H1 (cell line): ENCODE measurements at regions not wholly inside any gene's neighbourhood (a gene's known extent, or its start where the extent isn't known, plus 50 kb on each side); places are given as distances from the start of the nearest gene placed in this dataset.

ENCODE experiments used
- CTCF ChIA-PET: fragments of 300-600 bp; sonication (Branson Sonifier 250); formaldehyde crosslinking; loops from one replicate; lab custom pipeline; 2021; ENCODE audit not compliant: partially characterized antibody; lab: Charles Lee
- POLR2A ChIA-PET: fragments of 300-600 bp; sonication (Branson Sonifier 250); formaldehyde crosslinking; loops from one replicate; lab custom pipeline; 2021; ENCODE audit warnings: inconsistent platforms; ENCODE audit not compliant: partially characterized antibody; lab: Charles Lee
- DNase-seq, 2 experiments: peaks; one replicate each; pipeline versions ENCODE4 v3.0.0 to v3.0.0-alpha.2; 2010 to 2022; ENCODE audit warnings: low spot score in 2 of 2, low read depth in 1 of 2, mixed read lengths in 1 of 2
- FAIRE-seq: peaks from 2 replicates; lab custom pipeline; 2011; peaks lifted over from hg19 to GRCh38; lab: Jason Lieb, UNC
- H2AFZ ChIP-seq: 2 replicates; pipeline ENCODE4 v1.8.1; 2012; ENCODE audit warnings: low read length, inconsistent platforms
- H2AK5ac ChIP-seq: 2 replicates; pipeline ENCODE4 v1.6.1; 2013; ENCODE audit warnings: low read depth, low read length
- H2BK120ac ChIP-seq: replicated peaks from 2 replicates; pipeline ENCODE3; 2013; ENCODE audit warnings: low read depth, low read length, inconsistent platforms
- H2BK12ac ChIP-seq: 2 replicates; pipeline ENCODE4 v1.6.1; 2013; ENCODE audit warnings: low read depth, low read length
- H2BK15ac ChIP-seq: 2 replicates; pipeline ENCODE4 v1.6.1; 2013; ENCODE audit warnings: low read length
- H2BK20ac ChIP-seq: 2 replicates; pipeline ENCODE4 v1.6.1; 2013; ENCODE audit warnings: low read length
- H2BK5ac ChIP-seq: 2 replicates; pipeline ENCODE4 v1.6.1; 2013; ENCODE audit warnings: low read depth, low read length
- H3K14ac ChIP-seq: 2 replicates; pipeline ENCODE4 v1.6.1; 2013; ENCODE audit warnings: inconsistent platforms; ENCODE audit not compliant: insufficient read length
- H3K18ac ChIP-seq: 2 replicates; pipeline ENCODE4 v1.6.1; 2013; ENCODE audit warnings: low read length; ENCODE audit errors: extremely low read depth
- H3K23ac ChIP-seq: 2 replicates; pipeline ENCODE4 v1.6.1; 2013; ENCODE audit warnings: inconsistent platforms; ENCODE audit not compliant: insufficient read length
- H3K23me2 ChIP-seq: 2 replicates; pipeline ENCODE4 v1.6.1; 2013; ENCODE audit warnings: low read depth, low read length
- H3K27ac ChIP-seq: 2 replicates; pipeline ENCODE4 v1.6.1; 2011; ENCODE audit warnings: low read depth, low read length, inconsistent platforms
- H3K27me3 ChIP-seq, 4 experiments: replicated peaks in 1 of 4; 1 replicate in 1 of 4; 2 replicates in 3 of 4; pipeline versions ENCODE4 v1.6.1 to v1.8.1; 2011 to 2013; ENCODE audit warnings: low read length in 3 of 4, mild to moderate bottlenecking in 3 of 4, inconsistent platforms in 2 of 4, mixed read lengths in 2 of 4, moderate library complexity in 1 of 4; ENCODE audit not compliant: control insufficient read depth in 3 of 4, insufficient read depth in 3 of 4; ENCODE audit errors: extremely low read depth in 1 of 4
- H3K36me3 ChIP-seq, 4 experiments: 2 replicates each; pipeline versions ENCODE4 v1.6.1 to v1.8.1; 2011 to 2013; ENCODE audit warnings: mild to moderate bottlenecking in 4 of 4, low read length in 3 of 4, moderate library complexity in 2 of 4, control low read depth in 1 of 4, inconsistent platforms in 1 of 4; ENCODE audit not compliant: insufficient read depth in 4 of 4, control insufficient read depth in 2 of 4
- H3K4ac ChIP-seq: replicated peaks from 2 replicates; pipeline ENCODE3; 2013; ENCODE audit warnings: low read length, low read depth, mixed read lengths, inconsistent platforms; ENCODE audit not compliant: insufficient read length
- H3K4me1 ChIP-seq, 4 experiments: replicated peaks in 1 of 4; 1 replicate in 1 of 4; 2 replicates in 3 of 4; pipeline versions ENCODE4 v1.6.1 to v1.8.1; 2011 to 2013; ENCODE audit warnings: low read length in 3 of 4, inconsistent platforms in 2 of 4, mixed read lengths in 1 of 4; ENCODE audit not compliant: insufficient read depth in 4 of 4, control insufficient read depth in 3 of 4
- H3K4me2 ChIP-seq, 2 experiments: 2 replicates each; pipeline versions ENCODE4 v1.6.1 to v1.8.1; 2011 to 2013; ENCODE audit warnings: low read depth in 2 of 2, low read length in 2 of 2, control low read depth in 1 of 2, inconsistent platforms in 1 of 2, mild to moderate bottlenecking in 1 of 2; ENCODE audit not compliant: insufficient read depth in 1 of 2
- H3K4me3 ChIP-seq, 4 experiments: fragments of 200-600, 300-600 bp in 1 of 4; sonication (generic), shearing (Covaris generic), sonication (Bioruptor Twin) in 1 of 4; 2 replicates each; pipeline versions ENCODE4 v1.5.1 to v1.8.1; 2011 to 2016; ENCODE audit warnings: low read length in 4 of 4, low read depth in 3 of 4, control low read depth in 2 of 4, inconsistent platforms in 2 of 4, mild to moderate bottlenecking in 2 of 4, mixed read lengths in 1 of 4, moderate library complexity in 1 of 4; ENCODE audit not compliant: insufficient read depth in 2 of 4; ENCODE audit errors: extremely low read depth in 1 of 4
- H3K56ac ChIP-seq: replicated peaks from 2 replicates; pipeline ENCODE3; 2013; ENCODE audit warnings: low read depth, mild to moderate bottlenecking, mixed read lengths, low read length, inconsistent platforms; ENCODE audit not compliant: insufficient read length
- H3K79me1 ChIP-seq: 2 replicates; pipeline ENCODE4 v1.6.1; 2013; ENCODE audit warnings: low read depth, low read length, control low read depth
- H3K79me2 ChIP-seq, 2 experiments: 2 replicates each; pipeline versions ENCODE4 v1.6.1 to v1.8.1; 2012 to 2013; ENCODE audit warnings: low read length in 2 of 2, mild to moderate bottlenecking in 2 of 2, inconsistent platforms in 1 of 2; ENCODE audit not compliant: insufficient read depth in 2 of 2, control insufficient read depth in 1 of 2
- H3K9ac ChIP-seq, 4 experiments: replicated peaks in 1 of 4; 1 replicate in 1 of 4; 2 replicates in 3 of 4; pipeline versions ENCODE4 v1.6.1 to v1.8.1; 2011 to 2013; ENCODE audit warnings: low read depth in 3 of 4, low read length in 3 of 4, control low read depth in 2 of 4, mild to moderate bottlenecking in 2 of 4, moderate library complexity in 2 of 4, inconsistent platforms in 1 of 4; ENCODE audit errors: extremely low read depth in 1 of 4
- H3K9me3 ChIP-seq, 2 experiments: 2 replicates each; pipeline versions ENCODE4 v1.6.1 to v1.8.1; 2012 to 2013; ENCODE audit warnings: mild to moderate bottlenecking in 2 of 2, moderate library complexity in 2 of 2, control low read depth in 1 of 2, inconsistent platforms in 1 of 2, low read depth in 1 of 2, low read length in 1 of 2, mixed read lengths in 1 of 2; ENCODE audit not compliant: insufficient read depth in 2 of 2
- H4K20me1 ChIP-seq, 2 experiments: replicated peaks in 1 of 2; 2 replicates each; pipeline versions ENCODE3 to v1.8.1; 2011 to 2013; ENCODE audit warnings: inconsistent platforms in 2 of 2, low read length in 2 of 2, mild to moderate bottlenecking in 1 of 2; ENCODE audit not compliant: insufficient read depth in 2 of 2, control insufficient read depth in 1 of 2
- H4K5ac ChIP-seq: 2 replicates; pipeline ENCODE4 v1.6.1; 2013; ENCODE audit warnings: low read length, low read depth, mixed read lengths, inconsistent platforms; ENCODE audit not compliant: insufficient read length
- H4K8ac ChIP-seq: 2 replicates; pipeline ENCODE4 v1.8.0; 2013; ENCODE audit warnings: mild to moderate bottlenecking, moderate library complexity, low read length, inconsistent platforms; ENCODE audit not compliant: insufficient read depth; ENCODE audit errors: extremely low read depth
- H4K91ac ChIP-seq: replicated peaks from 2 replicates; pipeline ENCODE3; 2013; ENCODE audit warnings: low read length, mixed read lengths, inconsistent platforms; ENCODE audit not compliant: insufficient read length
- CEBPB ChIP-seq: IDR thresholded peaks from 2 replicates; pipeline ENCODE4 v1.6.1; 2012; ENCODE audit warnings: low read depth, low read length
- EGR1 ChIP-seq: IDR thresholded peaks from 2 replicates; pipeline ENCODE4 v1.6.1; 2011; ENCODE audit warnings: low read depth, low read length, borderline replicate concordance
- WGBS, 2 experiments: shearing (Covaris generic) in 1 of 2; methylation state at CpG; one replicate each; pipeline versions ENCODE4 v1.1.6 to v1.1.7; 2013 to 2015; ENCODE audit warnings: low lambda C conversion rate in 2 of 2, mixed read lengths in 2 of 2, inconsistent platforms in 1 of 2, low coverage in 1 of 2, missing lambda C conversion rate in 1 of 2; ENCODE audit not compliant: insufficient replicate concordance in 2 of 2, insufficient coverage in 1 of 2, insufficient read length in 1 of 2; ENCODE audit errors: extremely low coverage in 1 of 2, missing lambda C conversion rate in 1 of 2; 5-methylcytosine and 5-hydroxymethylcytosine counted together

- TF ChIP-seq EGR1 (no peak), CEBPB (peak; percentile 59; the same call in 1 of the 2 replicates)
- no peaks in the 10 kb centered on the region for H4K20me1 ChIP-seq
- FAIRE-seq = no peak
- no peak overlapping the region for H2AFZ ChIP-seq
- H3K4me3 ChIP-seq = no peak overlapping the region
- no peak overlapping the region for H3K23ac ChIP-seq
- no peak overlapping the region for H2BK120ac ChIP-seq
- H3K36me3 ChIP-seq = no peaks in the 10 kb centered on the region
- H3K56ac ChIP-seq = no peak overlapping the region
- H2BK12ac ChIP-seq = no peak overlapping the region
- H3K27me3 ChIP-seq = no peaks in the 10 kb centered on the region
- no peaks in the 10 kb centered on the region for H3K79me1 ChIP-seq
- H3K27ac ChIP-seq = no peak overlapping the region
- no peaks in the 10 kb centered on the region for H3K23me2 ChIP-seq
- H3K9ac ChIP-seq = no peak overlapping the region
- 0 out of 2 replicates have a peak overlapping the region, but pooled peaks have one; percentile 5 for H2BK15ac ChIP-seq
- WGBS, 2 experiments = 86% methylated on average over 2 of the region's 2 CpGs; no CpG with 5 or more reads in 1 of the 2 experiments
- ChIA-PET CTCF (interaction anchor here (0.5 to 3.2 kb wide), 9 partner anchors 9 to 175 kb away, joined by 3 to 16 read pairs (median 4); no protein-coding TSS in a partner anchor), POLR2A (no interaction called here)
- no peak overlapping the region for H3K14ac ChIP-seq
- DNase-seq = no peak
- no peak overlapping the region for H2AK5ac ChIP-seq
- H3K79me2 ChIP-seq = no peaks in the 10 kb centered on the region
- H3K18ac ChIP-seq = no peak overlapping the region
- no peak overlapping the region for H2BK5ac ChIP-seq
- H2BK20ac ChIP-seq = no peak overlapping the region
- no peak overlapping the region for H4K5ac ChIP-seq
- peak overlapping the region; percentile 14 for H4K91ac ChIP-seq
- no peak overlapping the region for H4K8ac ChIP-seq
- H3K4ac ChIP-seq = no peak overlapping the region
- 0 out of 4 replicates have a peak overlapping the region, but pooled peaks of 1 of the 2 experiments have one; percentile 51 for H3K4me2 ChIP-seq
- no peaks in the 10 kb centered on the region for H3K9me3 ChIP-seq
- peaks cover 3 to 6% (median 6%) of the 10 kb centered on the region in 4 experiments; a peak in 6 of 7 replicates for H3K4me1 ChIP-seq
These were observed 144.6 kb upstream of the FBN2 start for GRCh38 chr5:128682669-128683068.
